Right hindlimb (tissue), 1 donor: ENCODE measurements at regions not wholly inside any gene's neighbourhood (a gene's known extent, or its start where the extent isn't known, plus 50 kb on each side); places are given as distances from the start of the nearest gene placed in this dataset.

ENCODE experiments used
- DNase-seq: peaks from one replicate; pipeline ENCODE4 v3.0.0-alpha.2; 2018

- DNase-seq = no peak
Observed at GRCh38 chr2:195396479-195396878, 260.5 kb upstream of the SLC39A10 start.

- DNase-seq = no peak
Observed at GRCh38 chr2:195395362-195395761, 261.7 kb upstream of the SLC39A10 start.

- no peak for DNase-seq
Observed at GRCh38 chr2:195392446-195393336, 264.3 kb upstream of the SLC39A10 start.

- DNase-seq = no peak
Observed at GRCh38 chr2:195390686-195391321, 266.2 kb upstream of the SLC39A10 start.

GRCh38 chr2:195388028-195388427 lies 269.0 kb upstream of the SLC39A10 start:
- no peak for DNase-seq

DNA sequence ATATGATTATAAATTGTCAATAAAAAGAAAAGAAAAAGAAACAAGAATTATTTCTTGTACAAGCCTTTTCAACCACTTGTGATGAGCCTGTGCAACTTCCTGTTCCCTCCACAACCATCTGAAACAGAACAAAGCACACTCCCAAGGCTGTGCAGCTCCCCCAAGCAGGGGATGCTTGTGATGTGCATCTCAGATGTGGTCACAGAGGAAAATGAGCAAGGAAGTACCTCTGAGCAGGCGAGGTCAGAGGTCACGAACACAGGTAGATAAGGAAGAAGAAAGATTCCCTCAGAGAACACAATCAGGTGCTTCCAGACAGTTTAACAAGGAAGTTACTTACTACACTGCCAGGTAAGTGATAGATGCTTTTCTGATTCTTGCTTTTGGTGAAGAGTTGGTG lies 274.8 kb upstream of the SLC39A10 start:
- no peak for DNase-seq

GRCh38 chr2:195370167-195370943 lies 286.7 kb upstream of the SLC39A10 start:
- no peak for DNase-seq

GRCh38 chr2:195369218-195369587 lies 287.8 kb upstream of the SLC39A10 start:
- no peak for DNase-seq

DNA sequence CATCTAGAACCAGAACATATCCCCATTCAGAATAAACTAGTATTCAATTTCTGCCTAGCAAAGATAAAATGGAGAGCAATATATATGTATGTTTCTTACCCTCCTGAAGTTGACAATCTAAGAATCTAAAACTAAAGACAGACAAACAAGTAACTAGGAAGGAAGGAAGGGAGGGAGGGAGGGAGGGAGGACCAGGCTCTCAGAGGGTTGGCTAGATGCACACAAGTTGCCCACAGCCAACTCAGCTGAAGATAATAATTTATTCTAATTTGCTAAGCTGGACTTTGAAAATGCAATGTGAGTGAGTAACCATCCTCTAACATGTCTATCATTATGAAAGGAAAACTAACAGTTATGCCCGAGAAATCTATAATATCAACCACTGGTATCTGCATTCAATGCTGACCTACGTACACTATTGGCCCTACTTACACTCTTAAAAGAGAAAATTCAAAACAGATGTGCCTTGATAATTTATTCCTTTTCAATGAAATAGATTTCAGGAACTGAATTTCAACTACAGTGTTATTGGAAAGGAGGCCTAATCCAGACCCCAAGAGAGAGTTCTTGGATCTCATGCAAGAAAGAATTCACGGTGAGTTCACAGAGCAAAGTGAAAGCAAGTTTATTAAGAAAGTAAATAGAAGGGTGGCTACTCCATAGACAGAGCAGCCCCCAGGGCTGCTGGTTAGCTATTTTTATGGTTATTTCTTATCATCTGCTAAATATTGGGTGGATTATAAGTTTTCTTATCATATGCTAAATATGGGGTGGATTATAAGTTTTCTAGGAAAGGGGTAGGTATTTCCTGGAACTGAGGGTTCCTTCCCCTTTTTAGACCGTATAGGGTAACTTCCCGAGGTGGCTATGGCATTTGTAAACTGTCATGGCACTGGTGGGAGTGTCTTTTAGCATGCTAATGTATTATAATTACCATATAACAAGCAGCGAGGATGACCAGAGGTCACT lies 288.5 kb upstream of the SLC39A10 start:
- DNase-seq = no peak

DNA sequence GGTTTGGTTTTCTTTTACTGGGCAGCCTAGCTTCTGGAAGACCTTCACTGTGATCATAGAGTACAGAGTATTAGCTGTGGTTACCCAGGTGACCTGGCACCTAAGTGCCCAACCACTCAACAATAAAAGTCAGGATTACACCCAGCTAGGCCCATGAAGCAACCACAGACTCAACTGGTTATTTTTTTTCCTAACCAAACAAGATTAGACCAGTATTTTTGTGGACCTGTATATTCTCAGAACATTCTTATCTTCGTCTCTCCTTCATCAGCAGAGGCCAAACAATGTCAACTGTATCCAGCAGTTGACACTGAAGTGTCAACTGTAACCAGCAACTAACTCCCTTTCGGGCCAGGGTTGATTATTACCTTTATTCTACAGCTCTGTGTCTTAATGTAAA lies 289.2 kb upstream of the SLC39A10 start:
- DNase-seq = no peak

GRCh38 chr2:195364015-195364965 lies 292.7 kb upstream of the SLC39A10 start:
- no peak for DNase-seq

DNA sequence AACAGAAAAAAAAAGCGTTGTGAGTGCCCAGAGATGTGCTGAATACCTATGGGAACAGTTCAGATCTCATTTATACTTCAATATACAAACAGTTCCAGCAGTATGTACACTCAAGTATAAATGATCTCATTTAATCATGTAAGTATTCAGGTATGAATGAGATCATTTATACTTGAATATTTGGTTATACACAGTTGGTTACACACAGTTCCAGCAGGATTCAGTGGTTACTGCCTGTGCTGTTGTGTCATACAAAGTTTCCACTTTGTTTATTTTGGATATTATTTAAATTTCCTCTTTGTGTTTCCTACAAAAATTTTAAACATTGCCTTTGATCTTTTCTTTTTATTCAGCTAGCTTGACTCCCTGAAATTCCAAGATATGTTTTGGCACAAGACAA lies 293.5 kb upstream of the SLC39A10 start:
- no peak for DNase-seq

DNA sequence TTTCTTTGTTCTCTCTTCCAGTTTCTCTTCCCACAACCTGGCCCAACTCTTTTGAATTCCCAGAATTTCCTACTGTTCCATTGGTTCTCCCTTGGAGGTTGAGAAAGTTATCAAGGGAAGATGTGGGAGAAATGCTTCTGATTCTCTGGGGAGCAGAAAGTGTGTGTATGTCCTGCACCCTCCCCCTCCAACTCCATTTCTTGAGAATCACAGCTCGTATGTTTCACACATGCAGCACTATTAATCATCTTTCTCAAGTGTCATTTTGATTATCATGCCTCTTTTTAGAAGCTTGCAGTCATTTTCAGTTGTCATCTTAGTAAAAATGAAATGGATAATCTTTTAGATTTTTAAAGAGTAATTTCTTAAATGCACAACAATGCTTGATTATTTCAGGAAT lies 296.8 kb upstream of the SLC39A10 start:
- no peak for DNase-seq

- DNase-seq = no peak
Observed at GRCh38 chr2:195359043-195359735, 297.8 kb upstream of the SLC39A10 start.

GRCh38 chr2:195356920-195357440 lies 300.0 kb upstream of the SLC39A10 start:
- DNase-seq = no peak

- DNase-seq = no peak
Observed at GRCh38 chr2:195356026-195356425, 301.0 kb upstream of the SLC39A10 start.

DNA sequence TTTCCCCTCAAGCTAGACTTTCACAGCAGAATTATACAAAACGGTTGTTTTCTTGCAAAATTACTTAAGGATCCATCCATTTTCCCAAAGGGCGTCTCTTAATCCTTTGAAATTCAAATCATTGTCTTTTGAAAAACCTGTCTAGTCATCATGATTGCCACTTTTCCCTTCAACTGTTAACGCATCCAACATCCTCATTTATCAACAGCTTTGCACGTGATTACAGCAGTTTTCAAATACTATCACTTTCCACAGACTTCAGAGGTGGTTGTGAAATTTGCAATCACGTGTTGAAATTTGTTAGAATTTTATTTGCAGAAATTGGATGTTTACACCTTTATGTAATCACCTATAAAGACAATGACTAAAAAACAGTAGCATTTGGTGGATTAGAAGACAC lies 304.4 kb upstream of the SLC39A10 start:
- no peak for DNase-seq

GRCh38 chr2:195343942-195344530 lies 313.0 kb upstream of the SLC39A10 start:
- DNase-seq = no peak

- no peak for DNase-seq
Observed at GRCh38 chr2:195343540-195343939, 313.5 kb upstream of the SLC39A10 start.

DNA sequence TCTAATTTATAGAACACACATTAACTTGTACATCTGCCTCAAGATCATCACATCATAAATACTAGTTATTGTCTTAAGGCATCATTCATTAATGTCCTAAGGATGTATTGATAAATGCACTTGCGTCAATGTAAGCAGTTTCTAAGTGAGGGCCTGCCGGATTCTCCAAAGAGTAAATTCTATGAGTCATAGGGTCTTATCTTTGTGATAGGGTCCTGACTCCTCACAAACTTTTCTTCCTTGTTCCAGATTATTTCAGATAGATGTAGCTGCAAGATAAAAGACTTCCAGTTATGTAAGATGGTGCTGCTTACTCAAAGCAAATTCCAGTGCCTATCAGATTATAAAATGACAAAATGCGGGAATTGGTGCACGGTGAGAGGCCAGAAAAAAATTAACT lies 315.0 kb upstream of the SLC39A10 start:
- no peak for DNase-seq
